VCaP (cell line): ENCODE measurements at regions not wholly inside any gene's neighbourhood (a gene's known extent, or its start where the extent isn't known, plus 50 kb on each side); places are given as distances from the start of the nearest gene placed in this dataset.

ENCODE experiments used
- H3K27ac ChIP-seq: fragments of 450-650 bp; 2 replicates; pipeline ENCODE4 v1.5.1; 2017
- CTCF ChIP-seq: fragments of 450-650 bp; conservative IDR thresholded peaks from 2 replicates; pipeline ENCODE4 v1.5.1; 2017; ENCODE audit warnings: mild to moderate bottlenecking, moderate library complexity

- H3K27ac ChIP-seq: no peak overlapping the region
- no peak for TF ChIP-seq CTCF
Measured at GRCh38 chr1:83813576-83813975, 185.4 kb downstream of the TTLL7 start.

GRCh38 chr1:83810144-83810543, 188.8 kb downstream of the TTLL7 start:
- TF ChIP-seq CTCF: no peak

GRCh38 chr1:83808536-83808935, 190.4 kb downstream of the TTLL7 start:
- no peak overlapping the region for H3K27ac ChIP-seq
- no peak for TF ChIP-seq CTCF

More at GRCh38 chr1:83810144-83810543, 188.8 kb downstream of the TTLL7 start:
- H3K27ac ChIP-seq: no peak overlapping the region

GRCh38 chr1:83807821-83808220, 191.1 kb downstream of the TTLL7 start:
- no peak for TF ChIP-seq CTCF
- no peak overlapping the region for H3K27ac ChIP-seq

GRCh38 chr1:83807231-83807630, 191.7 kb downstream of the TTLL7 start:
- no peak for TF ChIP-seq CTCF

GRCh38 chr1:83805921-83806320, 193.0 kb downstream of the TTLL7 start:
- TF ChIP-seq CTCF: no peak
- H3K27ac ChIP-seq: no peak overlapping the region

More at GRCh38 chr1:83807231-83807630, 191.7 kb downstream of the TTLL7 start:
- no peak overlapping the region for H3K27ac ChIP-seq

GRCh38 chr1:83802460-83803152, 196.3 kb downstream of the TTLL7 start:
- TF ChIP-seq CTCF: no peak
- no peak overlapping the region for H3K27ac ChIP-seq
